ENCODE measurements at regions not wholly inside any gene's neighbourhood (a gene's known extent, or its start where the extent isn't known, plus 50 kb on each side); places are given as distances from the start of the nearest gene placed in this dataset.

GRCh38 chr22:47269516-47270088 is 507.2 kb downstream of the TBC1D22A start:
- no peak for DNase-seq (ENCODE audit: low read depth, low spot score)

GRCh38 chr22:47267513-47268282 is 505.2 kb downstream of the TBC1D22A start:
- DNase-seq (ENCODE audit: low read depth, low spot score) = no peak

- DNase-seq (ENCODE audit: low read depth, low spot score) = no peak
Measured at GRCh38 chr22:47266329-47266728, 503.9 kb downstream of the TBC1D22A start.

- DNase-seq (ENCODE audit: low read depth, low spot score) = no peak
Measured at GRCh38 chr22:47260551-47260950, 498.1 kb downstream of the TBC1D22A start.

- DNase-seq (ENCODE audit: low read depth, low spot score) = no peak
Measured at GRCh38 chr22:47259990-47260389, 497.5 kb downstream of the TBC1D22A start.

GRCh38 chr22:47259049-47259448 is 496.6 kb downstream of the TBC1D22A start:
- DNase-seq (ENCODE audit: low read depth, low spot score) = no peak

GRCh38 chr22:47257976-47258375 is 495.5 kb downstream of the TBC1D22A start:
- no peak for DNase-seq (ENCODE audit: low read depth, low spot score)

GRCh38 chr22:47257566-47257965 is 495.1 kb downstream of the TBC1D22A start:
- no peak for DNase-seq (ENCODE audit: low read depth, low spot score)

- DNase-seq (ENCODE audit: low read depth, low spot score) = no peak
Measured at GRCh38 chr22:47251911-47252310, 489.5 kb downstream of the TBC1D22A start.

GRCh38 chr22:47250995-47251765 is 488.7 kb downstream of the TBC1D22A start:
- DNase-seq (ENCODE audit: low read depth, low spot score) = no peak

- DNase-seq (ENCODE audit: low read depth, low spot score) = no peak
Measured at GRCh38 chr22:47249370-47249928, 487.0 kb downstream of the TBC1D22A start.

- no peak for DNase-seq (ENCODE audit: low read depth, low spot score)
Measured at GRCh38 chr22:47248925-47249324, 486.5 kb downstream of the TBC1D22A start.

- no peak for DNase-seq (ENCODE audit: low read depth, low spot score)
Measured at GRCh38 chr22:47247579-47248240, 485.3 kb downstream of the TBC1D22A start.

- no peak for DNase-seq (ENCODE audit: low read depth, low spot score)
Measured at GRCh38 chr22:47245786-47246185, 483.3 kb downstream of the TBC1D22A start.

GRCh38 chr22:47245286-47245685 is 482.8 kb downstream of the TBC1D22A start:
- no peak for DNase-seq (ENCODE audit: low read depth, low spot score)

GRCh38 chr22:47240116-47240515 is 477.7 kb downstream of the TBC1D22A start:
- DNase-seq (ENCODE audit: low read depth, low spot score) = no peak

- DNase-seq (ENCODE audit: low read depth, low spot score) = no peak
Measured at GRCh38 chr22:47239474-47239860, 477.0 kb downstream of the TBC1D22A start.

GRCh38 chr22:47238690-47239473 is 476.4 kb downstream of the TBC1D22A start:
- no peak for DNase-seq (ENCODE audit: low read depth, low spot score)

GRCh38 chr22:47237890-47238480 is 475.5 kb downstream of the TBC1D22A start:
- DNase-seq (ENCODE audit: low read depth, low spot score) = no peak

GRCh38 chr22:47236718-47237117 is 474.3 kb downstream of the TBC1D22A start:
- DNase-seq (ENCODE audit: low read depth, low spot score) = no peak

- no peak for DNase-seq (ENCODE audit: low read depth, low spot score)
Measured at GRCh38 chr22:47236161-47236560, 473.7 kb downstream of the TBC1D22A start.
